Neural progenitor cell (in vitro differentiated cells): ENCODE measurements at regions not wholly inside any gene's neighbourhood (a gene's known extent, or its start where the extent isn't known, plus 50 kb on each side); places are given as distances from the start of the nearest gene placed in this dataset.

Source experiments
- DNase-seq: peaks from one replicate; pipeline ENCODE4 v3.0.0-alpha.2; 2016; ENCODE audit warnings: low spot score
- H2AFZ ChIP-seq: fragments of 200-600 bp; sonication (generic); replicated peaks from 2 replicates; pipeline ENCODE4 v1.6.1; 2016; ENCODE audit warnings: antibody characterized with exemption
- H3F3A ChIP-seq: fragments of 200-600 bp; sonication (generic); 2 replicates; pipeline ENCODE4 v1.6.1; 2016; ENCODE audit warnings: antibody characterized with exemption, low read depth
- H3K27ac ChIP-seq: fragments of 200-600 bp; sonication (generic); 2 replicates; pipeline ENCODE4 v1.5.1; 2016; ENCODE audit warnings: mild to moderate bottlenecking
- H3K27me3 ChIP-seq: fragments of 200-600 bp; sonication (generic); 2 replicates; pipeline ENCODE4 v1.6.1; 2016; ENCODE audit warnings: mild to moderate bottlenecking, moderate library complexity
- H3K36me3 ChIP-seq: fragments of 200-600 bp; sonication (generic); 2 replicates; pipeline ENCODE4 v1.5.1; 2016
- H3K4me1 ChIP-seq: fragments of 200-600 bp; sonication (generic); 2 replicates; pipeline ENCODE4 v1.6.1; 2016; ENCODE audit warnings: mixed run types
- H3K4me2 ChIP-seq: fragments of 200-600 bp; sonication (generic); 2 replicates; pipeline ENCODE4 v1.6.1; 2016
- H3K4me3 ChIP-seq: fragments of 200-600 bp; sonication (generic); 2 replicates; pipeline ENCODE4 v1.5.1; 2016
- H3K79me2 ChIP-seq: fragments of 200-600 bp; sonication (generic); 2 replicates; pipeline ENCODE4 v1.6.1; 2016; ENCODE audit warnings: low read depth
- H3K9ac ChIP-seq: fragments of 200-600 bp; sonication (generic); 2 replicates; pipeline ENCODE4 v1.6.1; 2016
- H3K9me3 ChIP-seq: fragments of 200-600 bp; sonication (generic); 2 replicates; pipeline ENCODE4 v1.5.1; 2016; ENCODE audit warnings: low read depth
- H4K20me1 ChIP-seq: fragments of 200-600 bp; sonication (generic); 2 replicates; pipeline ENCODE4 v1.6.1; 2016; ENCODE audit warnings: low read depth
- H3K27ac Mint-ChIP-seq: 3 replicates; pipeline ENCODE4 v1.8.0; 2021; ENCODE audit warnings: mixed read lengths
- H3K27me3 Mint-ChIP-seq: 2 replicates; pipeline ENCODE4 v1.8.0; 2022; ENCODE audit warnings: low read depth, mild to moderate bottlenecking, inconsistent platforms, moderate library complexity, mixed read lengths; ENCODE audit not compliant: insufficient read depth
- H3K36me3 Mint-ChIP-seq: 3 replicates; pipeline ENCODE4 v1.8.0; 2021; ENCODE audit warnings: mixed read lengths
- H3K4me1 Mint-ChIP-seq: 3 replicates; pipeline ENCODE4 v1.8.0; 2021; ENCODE audit warnings: mixed read lengths
- H3K4me3 Mint-ChIP-seq: 3 replicates; pipeline ENCODE4 v1.8.0; 2021; ENCODE audit warnings: mild to moderate bottlenecking, moderate library complexity, mixed read lengths
- H3K9me3 Mint-ChIP-seq: 3 replicates; pipeline ENCODE4 v1.8.0; 2020; ENCODE audit warnings: mixed read lengths
- CTCF ChIP-seq: fragments of 200-600 bp; sonication (generic); IDR thresholded peaks from 2 replicates; pipeline ENCODE4 v1.5.1; 2017; ENCODE audit warnings: antibody characterized with exemption, mild to moderate bottlenecking
- EZH2 ChIP-seq: fragments of 200-600 bp; sonication (generic); IDR thresholded peaks from 2 replicates; pipeline ENCODE4 v1.6.1; 2017; ENCODE audit warnings: antibody characterized with exemption, mild to moderate bottlenecking, moderate library complexity
- EZH2phosphoT487 ChIP-seq: fragments of 200-600 bp; sonication (generic); IDR thresholded peaks from 2 replicates; pipeline ENCODE4 v1.6.1; 2017; ENCODE audit warnings: antibody characterized with exemption

GRCh38 chr15:26179906-26180305 is 316.8 kb upstream of the ATP10A start:
- no peak overlapping the region for H3K27ac Mint-ChIP-seq
- Histone ChIP-seq H3K36me3 (no peaks in the 10 kb centered on the region), H3K27me3 (no peaks in the 10 kb centered on the region), H3K9me3 (no peaks in the 10 kb centered on the region), H3K27ac (no peak overlapping the region), H2AFZ (peak overlapping the region; percentile 97), H4K20me1 (no peaks in the 10 kb centered on the region), H3K79me2 (no peaks in the 10 kb centered on the region), H3K9ac (no peak overlapping the region), H3K4me3 (no peak overlapping the region), H3K4me2 (peak overlapping the region; percentile 4), H3F3A (no peaks in the 10 kb centered on the region), H3K4me1 (peaks cover 17% of the 10 kb centered on the region)
- H3K36me3 Mint-ChIP-seq, result no peaks in the 10 kb centered on the region
- H3K9me3 Mint-ChIP-seq, result peaks cover 6% of the 10 kb centered on the region
- peak; percentile 80 for DNase-seq
- peak; percentile 65 for TF ChIP-seq CTCF
- no peak for TF ChIP-seq EZH2phosphoT487
- peaks cover 43% of the 10 kb centered on the region for H3K4me1 Mint-ChIP-seq
- H3K4me3 Mint-ChIP-seq, result no peak overlapping the region
- peaks cover 9% of the 10 kb centered on the region for H3K27me3 Mint-ChIP-seq

DNA sequence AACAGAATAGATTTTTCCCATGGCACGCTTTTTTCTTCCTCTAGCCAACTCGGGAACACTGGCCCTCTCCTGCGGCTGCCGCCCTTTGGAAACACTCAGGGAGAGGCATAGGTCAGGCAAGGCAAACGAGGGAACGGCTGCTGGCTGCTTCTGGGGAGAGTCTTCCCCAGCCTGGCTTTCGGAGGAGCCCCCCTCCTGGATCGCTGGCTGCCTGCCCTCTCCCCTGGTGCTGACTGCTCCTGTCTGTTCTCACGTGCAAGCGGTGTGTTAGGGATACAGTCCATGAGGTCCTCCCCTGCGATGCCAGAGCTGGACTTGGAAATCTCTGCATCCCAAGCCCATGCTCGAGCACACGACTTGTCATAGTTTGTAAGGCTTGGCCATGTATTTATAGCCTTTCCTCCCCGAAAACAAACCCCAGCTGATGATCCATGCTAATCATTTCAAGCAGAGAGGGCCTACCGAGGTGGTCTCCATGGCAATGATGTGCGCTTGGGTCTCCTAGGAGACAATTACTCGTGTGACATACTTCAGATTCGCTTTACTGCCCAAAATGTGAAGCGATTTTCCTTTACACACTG is 315.6 kb upstream of the ATP10A start:
- Mint-ChIP-seq H3K27ac (peak overlapping the region; percentile 97), H3K4me1 (peaks cover 50% of the 10 kb centered on the region), H3K27me3 (peaks cover 9% of the 10 kb centered on the region), H3K9me3 (peaks cover 6% of the 10 kb centered on the region), H3K4me3 (peak overlapping the region; percentile 80), H3K36me3 (no peaks in the 10 kb centered on the region)
- Histone ChIP-seq H3K4me1 (peaks cover 17% of the 10 kb centered on the region), H3K79me2 (no peaks in the 10 kb centered on the region), H3F3A (no peaks in the 10 kb centered on the region), H4K20me1 (no peaks in the 10 kb centered on the region), H3K4me3 (no peak overlapping the region), H3K36me3 (no peaks in the 10 kb centered on the region), H3K27me3 (no peaks in the 10 kb centered on the region), H2AFZ (peak overlapping the region; percentile 17), H3K4me2 (no peak overlapping the region), H3K9me3 (no peaks in the 10 kb centered on the region), H3K27ac (no peak overlapping the region), H3K9ac (no peak overlapping the region)
- DNase-seq, result no peak
- no peak for TF ChIP-seq EZH2
- no peak for TF ChIP-seq CTCF
- TF ChIP-seq EZH2phosphoT487, result no peak

DNA sequence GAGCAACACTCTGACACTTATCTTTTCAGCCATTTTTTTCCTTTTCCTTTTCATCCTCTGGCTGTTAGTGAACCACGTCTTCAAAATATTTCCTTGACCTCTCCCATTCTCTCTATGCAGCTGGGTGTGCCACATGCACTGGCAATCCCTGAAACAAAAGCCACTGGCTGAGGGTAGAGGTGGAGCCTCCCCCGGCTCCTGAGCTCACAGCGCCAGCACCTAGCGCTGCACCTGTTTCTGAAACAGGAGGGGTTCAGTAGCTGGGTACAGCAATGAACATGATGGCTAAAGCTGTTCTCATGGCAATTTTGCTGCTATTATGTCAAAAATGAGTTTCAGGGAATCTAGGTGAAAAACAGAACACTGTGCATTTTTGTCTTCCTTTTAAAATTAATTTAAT is 314.7 kb upstream of the ATP10A start:
- Mint-ChIP-seq H3K27me3 (peaks cover 9% of the 10 kb centered on the region), H3K27ac (peak overlapping the region; percentile 62), H3K36me3 (no peaks in the 10 kb centered on the region), H3K4me3 (no peak overlapping the region), H3K4me1 (peaks cover 50% of the 10 kb centered on the region), H3K9me3 (peaks cover 6% of the 10 kb centered on the region)
- no peak overlapping the region for H3K4me2 ChIP-seq
- H4K20me1 ChIP-seq, result no peaks in the 10 kb centered on the region
- H3K9ac ChIP-seq, result no peak overlapping the region
- no peaks in the 10 kb centered on the region for H3K9me3 ChIP-seq
- no peaks in the 10 kb centered on the region for H3K79me2 ChIP-seq
- H3K27ac ChIP-seq, result no peak overlapping the region
- no peaks in the 10 kb centered on the region for H3K27me3 ChIP-seq
- no peak for TF ChIP-seq EZH2phosphoT487
- TF ChIP-seq CTCF, result no peak
- TF ChIP-seq EZH2, result no peak
- peaks cover 17% of the 10 kb centered on the region for H3K4me1 ChIP-seq
- no peak overlapping the region for H3K4me3 ChIP-seq
- H3K36me3 ChIP-seq, result no peaks in the 10 kb centered on the region
- H2AFZ ChIP-seq, result no peak overlapping the region
- no peak for DNase-seq
- H3F3A ChIP-seq, result no peaks in the 10 kb centered on the region
